ENCODE measurements at regions not wholly inside any gene's neighbourhood (a gene's known extent, or its start where the extent isn't known, plus 50 kb on each side); places are given as distances from the start of the nearest gene placed in this dataset.

- no peak for DNase-seq
These were observed 78.5 kb downstream of the RPLP1 start for GRCh38 chr15:69530991-69531664.

DNA sequence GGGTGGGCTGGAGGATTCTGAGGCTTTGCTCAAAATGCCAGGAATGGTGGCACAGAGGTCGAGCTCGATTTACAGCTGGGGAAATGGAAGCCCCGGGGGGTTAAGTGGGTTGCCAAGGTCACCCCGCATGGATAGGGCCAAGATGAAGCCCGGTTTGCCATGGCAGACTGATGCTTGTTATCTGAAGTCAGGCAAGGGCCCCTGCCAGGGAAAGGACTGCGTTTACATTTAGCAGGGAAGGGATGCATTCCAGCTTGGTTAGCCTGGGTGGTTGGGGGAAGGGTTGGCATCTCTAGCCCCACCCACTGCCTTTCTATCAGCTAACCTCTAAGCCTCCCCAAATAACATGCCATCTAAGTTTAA, 79.0 kb downstream of the RPLP1 start:
- DNase-seq, result no peak

DNA sequence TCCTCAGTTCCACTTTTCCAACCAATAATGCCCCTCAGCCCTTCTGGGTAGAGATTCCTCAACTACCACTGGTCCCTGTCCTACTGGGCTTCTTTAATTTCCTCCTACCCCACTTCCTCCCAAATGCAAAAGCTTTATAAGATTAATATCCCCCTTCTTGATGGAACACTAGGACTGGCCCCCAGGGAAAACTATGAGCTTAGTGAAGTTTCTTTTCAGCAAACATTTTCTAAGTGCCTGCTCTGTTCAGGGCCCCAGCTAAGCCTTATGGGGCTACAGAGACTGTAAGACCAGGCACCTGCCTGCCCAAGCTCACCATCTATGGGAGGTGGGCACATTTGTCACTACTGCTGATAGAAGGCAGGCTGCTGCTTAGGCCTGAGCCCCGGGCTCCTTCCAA, 79.4 kb downstream of the RPLP1 start:
- DNase-seq, result no peak

GRCh38 chr15:69532856-69533255, 80.2 kb downstream of the RPLP1 start:
- DNase-seq, result no peak

- no peak for DNase-seq
These were observed 80.9 kb downstream of the RPLP1 start for GRCh38 chr15:69533522-69533921.

DNA sequence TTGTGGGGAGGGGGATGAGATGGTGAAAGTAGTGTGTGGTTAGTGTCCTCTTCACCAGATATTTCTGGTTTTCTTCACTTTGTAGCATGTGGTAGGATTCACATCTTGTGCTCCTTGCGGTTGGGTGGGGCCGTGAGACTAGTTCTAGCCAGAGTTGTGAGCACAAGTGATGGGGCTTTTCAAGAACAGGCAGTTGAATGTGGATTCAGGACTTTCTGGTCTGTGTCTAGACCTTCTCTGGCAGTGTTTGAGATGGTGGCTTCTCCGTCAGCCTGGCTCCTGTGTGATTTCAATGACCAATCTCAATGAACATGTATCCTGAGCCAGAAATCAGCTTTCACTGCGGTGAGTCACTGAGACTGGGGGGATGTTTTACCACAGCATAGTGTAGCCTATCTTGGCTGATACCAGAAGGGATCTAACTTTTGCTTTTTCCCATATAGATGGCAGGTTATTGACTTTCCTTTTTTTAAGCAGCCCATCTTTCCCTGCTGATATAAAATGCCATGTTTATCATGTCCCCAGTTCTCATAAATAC, 82.6 kb downstream of the RPLP1 start:
- DNase-seq, result no peak

DNA sequence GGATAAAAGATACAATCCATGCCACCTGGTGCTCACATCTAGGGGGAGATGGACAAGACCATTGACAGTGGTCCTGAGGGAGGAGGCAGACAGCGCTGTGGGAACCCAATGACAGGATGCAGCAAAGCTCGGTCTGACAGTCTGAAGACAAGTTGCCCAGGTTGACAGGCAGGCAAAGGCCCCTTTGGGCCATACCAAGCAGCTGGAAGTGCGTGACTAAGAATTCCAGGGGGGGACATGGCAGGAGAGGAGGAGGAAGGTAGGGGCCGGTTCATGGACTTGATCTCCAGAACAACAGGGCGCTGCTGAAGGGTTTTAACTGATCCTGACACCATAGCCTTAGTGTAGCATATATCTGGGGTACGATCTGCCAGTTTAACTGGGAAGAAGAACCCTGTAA, 83.4 kb downstream of the RPLP1 start:
- no peak for DNase-seq

DNA sequence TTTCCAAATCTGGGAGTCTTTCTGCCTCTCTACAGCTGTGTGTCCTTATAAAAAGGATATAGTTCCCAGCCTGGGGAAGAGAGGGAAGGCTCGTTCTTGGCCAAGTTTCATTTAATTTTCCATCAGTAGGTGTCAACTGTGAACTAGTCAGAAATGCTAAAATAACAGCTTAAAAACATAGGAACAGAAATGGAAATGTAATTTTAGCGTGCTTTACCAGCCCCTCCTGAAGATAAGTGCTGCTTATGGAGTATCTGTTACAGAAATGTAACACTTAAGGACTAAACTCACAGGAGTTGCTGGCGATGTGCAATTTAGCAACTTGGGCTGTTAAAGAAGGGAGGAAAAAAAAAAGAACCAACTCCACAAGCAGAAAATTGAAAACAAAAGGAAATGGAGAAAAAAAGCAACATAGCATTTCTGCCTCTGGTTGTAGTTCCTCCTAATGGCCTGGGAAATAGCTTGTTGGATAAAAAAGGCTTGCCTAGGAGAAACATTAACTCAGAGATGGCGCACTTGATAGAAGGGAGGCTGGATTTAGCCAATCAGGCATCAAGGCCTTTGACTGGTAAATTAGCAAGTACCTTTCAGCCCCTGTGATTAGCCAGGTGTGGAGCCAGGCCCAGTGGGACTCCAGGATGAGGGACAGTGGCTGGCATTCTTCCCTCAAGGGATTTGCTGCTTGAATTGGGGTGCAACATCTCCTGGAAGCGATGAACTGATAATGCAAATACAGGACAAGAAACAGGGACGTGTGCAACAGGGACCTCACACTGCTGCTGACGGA, 84.3 kb downstream of the RPLP1 start:
- peak; percentile 20 for DNase-seq

DNA sequence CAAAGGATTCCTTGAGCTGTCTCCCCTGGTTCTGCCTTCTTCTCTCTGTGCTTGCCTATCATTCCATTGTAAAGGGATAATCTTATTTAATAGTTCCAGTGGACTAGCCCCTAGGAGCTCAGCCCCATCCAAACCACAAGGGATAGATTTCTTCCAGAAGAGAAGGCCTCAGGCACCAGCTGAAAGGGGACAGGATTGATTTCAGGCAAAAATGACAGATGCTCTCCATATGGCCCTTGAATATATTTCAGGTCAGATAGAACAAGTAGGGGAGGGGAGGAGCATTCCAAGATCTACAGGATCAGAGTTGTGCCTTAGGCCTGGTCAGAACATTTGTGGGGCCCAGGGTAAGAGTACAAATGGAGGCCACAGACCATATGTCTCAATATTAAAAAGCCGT, 85.3 kb downstream of the RPLP1 start:
- peak; percentile 86 for DNase-seq

DNA sequence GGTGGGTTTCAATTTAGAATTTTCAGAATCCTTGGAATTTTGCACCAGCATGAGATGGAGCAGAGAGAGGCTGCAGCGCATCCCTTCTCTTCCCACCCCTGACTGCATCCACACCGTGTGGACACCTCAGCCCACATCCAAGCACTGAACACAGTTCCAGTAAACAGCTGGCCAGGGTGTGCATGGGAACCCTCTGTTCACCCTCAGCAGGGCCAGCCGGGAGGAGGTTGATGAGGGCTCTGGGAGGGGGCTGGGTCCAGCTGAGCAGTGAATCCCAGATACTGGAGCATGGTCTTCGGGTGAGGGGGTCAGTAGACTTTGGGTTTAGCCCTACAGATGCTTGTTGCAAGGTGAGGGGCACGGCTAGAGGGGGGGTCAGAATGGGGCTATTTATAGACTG, 85.8 kb downstream of the RPLP1 start:
- no peak for DNase-seq

- no peak for DNase-seq
These were observed 86.7 kb downstream of the RPLP1 start for GRCh38 chr15:69539345-69539744.

DNA sequence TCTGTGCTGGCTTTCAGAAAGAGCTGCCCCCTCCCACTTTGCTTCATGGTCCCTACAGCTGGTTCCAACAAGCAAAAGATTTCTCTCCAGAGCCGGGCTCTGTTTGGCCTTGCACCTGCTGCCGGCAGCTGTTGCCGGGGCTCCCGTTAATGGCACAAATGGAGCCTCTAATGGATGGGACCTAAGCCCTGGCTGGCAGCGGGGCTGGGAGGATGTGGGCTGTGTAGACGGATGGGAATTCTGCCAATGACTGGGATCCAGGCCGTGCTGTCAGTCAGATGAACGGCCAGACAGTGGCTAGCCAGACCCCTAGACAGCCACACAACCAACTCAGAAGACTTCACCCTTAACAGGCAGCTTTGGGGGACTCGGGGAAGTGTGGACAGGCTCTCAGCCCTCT, 88.0 kb downstream of the RPLP1 start:
- peak; percentile 81 for DNase-seq

GRCh38 chr15:69542028-69542427, 89.4 kb downstream of the RPLP1 start:
- no peak for DNase-seq

DNA sequence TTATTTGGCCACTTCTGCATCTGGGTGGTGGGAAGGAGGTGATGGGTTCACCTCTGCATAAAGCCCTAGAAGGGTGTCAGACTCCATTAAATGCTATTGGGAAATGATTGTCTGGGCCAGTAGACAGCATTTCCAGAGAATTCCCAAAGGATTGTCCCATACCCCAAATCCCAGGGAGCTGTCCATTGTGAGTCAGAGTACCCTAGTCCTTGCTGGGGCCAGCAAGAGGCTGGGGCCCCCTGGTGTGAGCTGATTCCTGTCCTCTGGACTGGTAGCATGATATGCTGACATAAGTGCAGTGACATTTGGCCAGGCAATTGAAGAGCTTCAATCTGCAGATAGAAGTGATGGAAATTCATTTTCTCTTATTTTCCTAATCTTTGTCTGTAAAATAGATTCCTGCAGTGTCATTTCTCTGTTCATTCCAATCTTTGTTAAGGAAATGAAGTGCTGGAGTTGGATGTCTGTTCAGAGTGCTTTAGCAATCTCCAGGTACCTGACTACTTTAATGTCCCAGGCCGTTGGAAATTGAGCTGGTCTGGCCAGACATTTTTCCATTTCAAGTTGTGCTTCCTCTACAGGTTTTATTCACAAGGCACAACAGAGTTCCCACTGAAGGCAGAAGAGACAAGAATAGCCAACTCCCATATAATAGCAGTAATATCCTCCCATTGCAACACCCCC, 91.2 kb downstream of the RPLP1 start:
- no peak for DNase-seq

- no peak for DNase-seq
These were observed 91.9 kb downstream of the RPLP1 start for GRCh38 chr15:69544365-69545113.

- DNase-seq, result no peak
These were observed 93.6 kb downstream of the RPLP1 start for GRCh38 chr15:69546182-69546581.

DNA sequence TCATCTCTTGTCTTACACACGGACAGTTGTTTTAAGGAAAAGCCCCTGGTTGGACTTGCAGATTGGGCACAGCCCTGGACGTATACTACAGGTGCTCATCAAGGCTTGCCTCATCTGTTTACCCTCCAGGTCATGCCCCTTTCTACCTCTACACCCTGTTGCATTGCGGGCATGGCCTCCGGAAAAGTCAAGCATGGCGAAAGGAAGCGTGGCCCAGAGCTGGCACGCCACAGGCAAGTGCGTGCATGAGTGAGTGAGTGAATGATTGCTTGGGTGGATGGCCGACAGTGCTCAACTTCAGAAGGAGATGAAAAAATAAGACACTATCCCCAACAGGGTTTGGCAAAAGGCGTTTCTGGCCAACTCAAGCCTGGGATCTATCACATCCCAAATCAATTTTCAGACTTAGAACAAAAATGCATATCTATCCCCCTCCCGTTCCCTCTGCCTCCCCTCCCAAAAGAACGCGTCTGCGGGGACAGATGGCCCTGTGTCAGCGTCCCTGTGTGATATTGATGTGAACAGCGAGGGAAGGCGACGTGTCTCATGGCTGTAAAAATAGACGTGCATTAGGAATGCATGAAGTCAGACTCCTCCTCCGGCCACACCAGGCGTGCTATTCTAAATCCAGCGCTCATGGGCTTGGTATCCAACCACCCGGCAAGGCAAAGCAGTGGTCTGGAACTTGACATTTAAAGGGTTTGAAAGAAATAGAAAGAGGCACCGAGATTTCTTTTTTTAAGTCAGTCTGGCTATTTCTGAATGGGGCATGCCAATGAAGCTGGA, 96.0 kb downstream of the RPLP1 start:
- DNase-seq, result peak; percentile 65

- DNase-seq, result no peak
These were observed 98.9 kb downstream of the RPLP1 start for GRCh38 chr15:69551391-69552056.

DNA sequence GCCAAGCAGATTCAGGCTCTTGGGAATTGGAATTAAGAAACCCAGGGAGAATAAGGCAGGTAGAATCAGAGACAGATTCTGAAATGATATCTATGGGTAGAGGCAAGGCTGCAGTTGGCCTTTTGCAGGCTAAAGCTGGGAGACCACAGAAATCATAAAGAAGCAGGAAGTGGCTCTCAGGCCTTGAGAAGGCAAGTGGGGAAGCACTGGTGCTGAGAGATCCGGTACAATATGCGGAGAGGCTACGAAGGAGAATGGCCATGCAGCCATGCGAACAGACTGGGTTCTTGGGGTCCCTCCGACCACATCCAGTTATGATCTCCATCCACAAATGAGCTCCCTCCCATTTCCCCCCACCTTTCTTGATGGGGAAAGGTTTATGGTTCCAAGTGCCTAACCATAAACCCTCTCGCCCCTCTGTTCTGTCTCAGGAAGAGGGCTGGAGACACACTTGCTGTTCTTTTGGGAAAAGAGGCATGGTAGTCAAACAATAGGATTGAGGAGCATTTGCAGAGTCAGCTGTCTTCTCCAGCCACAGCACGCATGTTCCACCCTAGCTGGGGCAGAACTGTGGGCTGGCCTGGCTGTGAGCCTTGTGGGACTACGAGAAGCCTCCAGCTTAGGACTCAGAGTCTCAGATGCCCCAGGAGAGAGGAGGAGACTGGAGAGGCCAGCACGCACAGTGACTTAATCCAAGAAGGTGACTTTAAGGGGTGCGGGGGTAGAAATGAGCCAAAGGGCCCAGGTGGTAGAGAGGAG, 99.6 kb downstream of the RPLP1 start:
- DNase-seq, result no peak

DNA sequence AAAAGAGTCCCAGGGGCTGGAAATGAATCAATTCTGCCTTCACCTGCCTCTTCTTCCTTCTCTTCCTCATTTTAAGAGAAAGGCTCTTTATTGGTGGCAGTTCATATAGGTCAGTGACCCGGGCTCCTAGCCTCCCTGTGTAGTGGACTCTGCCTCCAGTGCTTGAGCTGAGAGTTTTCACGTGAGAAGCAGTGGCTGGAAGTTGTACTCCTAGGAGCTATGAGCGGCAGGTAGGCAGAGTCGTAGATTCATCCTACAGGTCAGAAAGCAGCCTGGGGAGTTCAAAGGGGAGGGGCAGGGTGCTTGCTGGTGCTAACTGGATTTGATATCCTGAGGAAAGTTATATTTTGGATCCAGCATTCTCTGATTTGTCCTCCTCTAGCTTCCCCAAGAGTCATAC, 101.1 kb downstream of the RPLP1 start:
- no peak for DNase-seq
